SK-N-MC (cell line): ENCODE measurements at regions not wholly inside any gene's neighbourhood (a gene's known extent, or its start where the extent isn't known, plus 50 kb on each side); places are given as distances from the start of the nearest gene placed in this dataset.

Experiments used
- DNase-seq: peaks from one replicate; pipeline ENCODE4 v3.0.0-alpha.2; 2011; ENCODE audit warnings: low read depth, low spot score
- H3K27ac ChIP-seq: fragments of 200-600 bp; sonication (generic); 2 replicates; pipeline ENCODE4 v1.5.1; 2016; ENCODE audit warnings: mixed run types
- H3K36me3 ChIP-seq: fragments of 200-600 bp; sonication (generic); 2 replicates; pipeline ENCODE4 v1.6.1; 2017; ENCODE audit warnings: antibody characterized with exemption, low read length, mixed read lengths; ENCODE audit not compliant: insufficient read depth
- H3K4me3 ChIP-seq: fragments of 200-600 bp; sonication (generic); 2 replicates; pipeline ENCODE4 v1.5.1; 2016
- H3K9ac ChIP-seq: fragments of 200-600 bp; sonication (generic); 2 replicates; pipeline ENCODE4 v1.8.0; 2017; ENCODE audit warnings: mixed run types, mixed read lengths; ENCODE audit not compliant: insufficient read length
- H3K9me3 ChIP-seq: fragments of 200-600 bp; sonication (generic); 2 replicates; pipeline ENCODE4 v1.6.1; 2017; ENCODE audit warnings: low read depth, mild to moderate bottlenecking, antibody characterized with exemption, low read length, moderate library complexity, mixed read lengths
- EZH2 ChIP-seq: fragments of 200-600 bp; sonication (generic); IDR thresholded peaks from one replicate; pipeline ENCODE4 v1.6.1; 2017; ENCODE audit warnings: antibody characterized with exemption
- FOXP2 ChIP-seq: optimal IDR thresholded peaks from 2 replicates; pipeline ENCODE3; 2011; ENCODE audit warnings: mild to moderate bottlenecking, moderate library complexity; ENCODE audit not compliant: insufficient read depth; ENCODE audit errors: extremely low read length, control extremely low read depth
- POLR2AphosphoS5 ChIP-seq: IDR thresholded peaks from 2 replicates; pipeline ENCODE4 v1.6.1; 2012; ENCODE audit warnings: mild to moderate bottlenecking, low read depth, low read length, borderline replicate concordance

- Histone ChIP-seq H3K9ac (no peak overlapping the region), H3K27ac (no peak overlapping the region), H3K36me3 (no peaks in the 10 kb centered on the region), H3K9me3 (no peaks in the 10 kb centered on the region), H3K4me3 (no peak overlapping the region)
- DNase-seq, result no peak
- TF ChIP-seq EZH2 (no peak), POLR2AphosphoS5 (no peak), FOXP2 (no peak)
Observed at GRCh38 chr2:62447411-62447810, 58.6 kb downstream of the TMEM17 start.

DNA sequence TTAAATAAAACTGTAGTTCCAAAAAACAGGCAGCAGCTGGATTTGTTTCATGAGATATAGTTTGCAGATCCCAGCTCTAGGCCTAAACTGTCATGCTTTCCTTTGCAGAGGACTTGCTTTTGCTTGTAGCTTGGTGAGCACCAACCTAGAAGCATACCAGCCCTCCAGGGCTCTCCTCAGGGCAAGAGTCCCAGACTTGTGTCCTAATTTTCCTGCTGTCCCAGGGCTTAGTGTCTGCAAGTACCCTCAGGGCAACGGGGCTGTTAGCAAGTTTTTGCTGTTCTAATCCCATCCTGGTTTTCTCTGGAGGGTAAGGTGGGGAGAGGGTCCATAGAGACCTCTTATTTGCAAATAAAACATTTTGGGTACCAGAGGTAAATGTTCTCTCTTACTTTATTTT is 59.5 kb downstream of the TMEM17 start:
- Histone ChIP-seq H3K9me3 (no peaks in the 10 kb centered on the region), H3K27ac (no peak overlapping the region), H3K9ac (no peak overlapping the region), H3K36me3 (no peaks in the 10 kb centered on the region), H3K4me3 (no peak overlapping the region)
- TF ChIP-seq POLR2AphosphoS5 (no peak), FOXP2 (no peak), EZH2 (no peak)
- DNase-seq, result no peak

GRCh38 chr2:62443886-62444285 is 62.1 kb downstream of the TMEM17 start:
- TF ChIP-seq EZH2, result no peak
- no peak for TF ChIP-seq POLR2AphosphoS5
- no peak for TF ChIP-seq FOXP2
- DNase-seq, result no peak
- H3K4me3 ChIP-seq, result no peak overlapping the region
- H3K9ac ChIP-seq, result no peak overlapping the region
- no peak overlapping the region for H3K27ac ChIP-seq
- H3K36me3 ChIP-seq, result no peaks in the 10 kb centered on the region
- no peaks in the 10 kb centered on the region for H3K9me3 ChIP-seq

- Histone ChIP-seq H3K9ac (no peak overlapping the region), H3K9me3 (no peaks in the 10 kb centered on the region), H3K27ac (no peak overlapping the region), H3K4me3 (no peak overlapping the region), H3K36me3 (no peaks in the 10 kb centered on the region)
- no peak for DNase-seq
- TF ChIP-seq FOXP2, result no peak
- TF ChIP-seq EZH2, result no peak
- no peak for TF ChIP-seq POLR2AphosphoS5
Observed at GRCh38 chr2:62443471-62443870, 62.5 kb downstream of the TMEM17 start.

GRCh38 chr2:62441824-62442223 is 64.2 kb downstream of the TMEM17 start:
- no peaks in the 10 kb centered on the region for H3K36me3 ChIP-seq
- no peak for TF ChIP-seq POLR2AphosphoS5
- TF ChIP-seq FOXP2, result no peak
- no peak for DNase-seq
- H3K4me3 ChIP-seq, result no peak overlapping the region
- no peak overlapping the region for H3K27ac ChIP-seq
- no peak overlapping the region for H3K9ac ChIP-seq
- no peaks in the 10 kb centered on the region for H3K9me3 ChIP-seq

DNA sequence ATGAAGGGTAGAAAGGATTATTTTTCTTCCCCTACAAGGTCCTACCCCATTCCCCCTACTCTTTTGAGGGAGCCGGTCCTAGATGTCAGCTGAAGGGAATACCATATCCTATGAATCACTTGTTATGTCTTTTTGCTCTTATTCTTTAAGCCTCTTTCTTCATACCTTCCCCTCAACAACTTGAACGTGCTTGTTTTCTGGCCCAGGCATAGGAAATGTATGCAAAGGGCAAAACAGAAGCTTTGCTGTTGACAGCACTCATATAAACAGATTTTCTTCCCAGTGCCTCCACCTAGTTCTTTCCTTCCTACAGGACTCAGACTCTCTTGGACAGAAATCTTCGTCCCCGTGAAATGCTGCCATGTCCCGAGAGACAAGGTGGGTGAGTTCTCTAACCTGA is 64.6 kb downstream of the TMEM17 start:
- Histone ChIP-seq H3K27ac (no peak overlapping the region), H3K36me3 (no peaks in the 10 kb centered on the region), H3K9me3 (no peaks in the 10 kb centered on the region), H3K9ac (no peak overlapping the region), H3K4me3 (no peak overlapping the region)
- no peak for TF ChIP-seq POLR2AphosphoS5
- DNase-seq, result no peak

GRCh38 chr2:62440281-62440946 is 65.6 kb downstream of the TMEM17 start:
- Histone ChIP-seq H3K4me3 (no peak overlapping the region), H3K27ac (no peak overlapping the region), H3K36me3 (no peaks in the 10 kb centered on the region), H3K9me3 (no peaks in the 10 kb centered on the region), H3K9ac (no peak overlapping the region)
- no peak for DNase-seq
- TF ChIP-seq POLR2AphosphoS5 (no peak), FOXP2 (no peak), EZH2 (no peak)

GRCh38 chr2:62439425-62439824 is 66.6 kb downstream of the TMEM17 start:
- Histone ChIP-seq H3K36me3 (no peaks in the 10 kb centered on the region), H3K27ac (no peak overlapping the region), H3K9ac (no peak overlapping the region), H3K4me3 (no peak overlapping the region), H3K9me3 (no peaks in the 10 kb centered on the region)
- DNase-seq, result no peak
- no peak for TF ChIP-seq FOXP2
- TF ChIP-seq EZH2, result no peak
- no peak for TF ChIP-seq POLR2AphosphoS5

DNA sequence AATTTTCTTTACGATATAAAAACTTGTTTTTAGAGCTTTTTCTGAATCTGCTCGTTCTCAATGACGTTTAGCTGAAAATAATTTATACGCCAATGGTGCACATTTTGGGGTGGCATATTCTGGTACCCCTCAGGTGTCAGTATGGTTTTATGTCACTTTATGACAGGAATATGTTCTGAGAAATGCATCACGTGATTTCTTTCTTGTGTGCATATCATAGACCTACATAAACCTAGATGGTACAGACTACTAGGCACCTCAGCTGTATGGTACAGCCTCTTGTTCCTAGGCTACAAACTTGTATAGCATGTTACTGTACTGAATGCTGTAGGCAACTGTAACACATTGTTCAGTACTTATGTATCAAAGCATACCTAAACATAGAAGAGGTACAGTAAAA is 68.2 kb downstream of the TMEM17 start:
- H3K9ac ChIP-seq, result no peak overlapping the region
- TF ChIP-seq FOXP2, result no peak
- H3K4me3 ChIP-seq, result no peak overlapping the region
- no peaks in the 10 kb centered on the region for H3K36me3 ChIP-seq
- no peak overlapping the region for H3K27ac ChIP-seq
- no peak for DNase-seq
- no peaks in the 10 kb centered on the region for H3K9me3 ChIP-seq

GRCh38 chr2:62435720-62436119 is 70.3 kb downstream of the TMEM17 start:
- TF ChIP-seq POLR2AphosphoS5, result no peak
- TF ChIP-seq FOXP2, result no peak
- TF ChIP-seq EZH2, result no peak
- H3K4me3 ChIP-seq, result no peak overlapping the region
- no peak overlapping the region for H3K27ac ChIP-seq
- DNase-seq, result no peak
- H3K36me3 ChIP-seq, result no peaks in the 10 kb centered on the region
- H3K9me3 ChIP-seq, result no peaks in the 10 kb centered on the region
- no peak overlapping the region for H3K9ac ChIP-seq
